Nephron (organoid): ENCODE measurements at regions not wholly inside any gene's neighbourhood (a gene's known extent, or its start where the extent isn't known, plus 50 kb on each side); places are given as distances from the start of the nearest gene placed in this dataset.

Experiments
- H3K27ac Mint-ChIP-seq, 3 experiments: 2 replicates each; pipeline ENCODE4 v1.8.0; 2020; ENCODE audit warnings: mixed read lengths in 3 of 3, mild to moderate bottlenecking in 2 of 3, moderate library complexity in 1 of 3
- H3K27me3 Mint-ChIP-seq: 2 replicates; pipeline ENCODE4 v1.8.0; 2021; ENCODE audit warnings: low read depth, mild to moderate bottlenecking, moderate library complexity, mixed read lengths
- H3K36me3 Mint-ChIP-seq: 2 replicates; pipeline ENCODE4 v1.8.0; 2020; ENCODE audit warnings: low read depth, mixed read lengths
- H3K4me1 Mint-ChIP-seq: 2 replicates; pipeline ENCODE4 v1.8.0; 2020; ENCODE audit warnings: mixed read lengths
- H3K4me3 Mint-ChIP-seq, 3 experiments: 2 replicates each; pipeline ENCODE4 v1.8.0; 2020; ENCODE audit warnings: mild to moderate bottlenecking in 3 of 3, mixed read lengths in 3 of 3, moderate library complexity in 2 of 3
- H3K9me3 Mint-ChIP-seq: 2 replicates; pipeline ENCODE4 v1.8.0; 2020; ENCODE audit warnings: mixed read lengths
- TF ChIP-seq, protein P1 (sequence below), 3 experiments: fragments of 200-600 bp; sonication (generic); IDR thresholded peaks; one replicate each; pipeline ENCODE4 v1.5.0; 2021; ENCODE audit warnings: antibody characterized with exemption in 3 of 3; ENCODE audit not compliant: unreplicated experiment in 3 of 3

DNA sequence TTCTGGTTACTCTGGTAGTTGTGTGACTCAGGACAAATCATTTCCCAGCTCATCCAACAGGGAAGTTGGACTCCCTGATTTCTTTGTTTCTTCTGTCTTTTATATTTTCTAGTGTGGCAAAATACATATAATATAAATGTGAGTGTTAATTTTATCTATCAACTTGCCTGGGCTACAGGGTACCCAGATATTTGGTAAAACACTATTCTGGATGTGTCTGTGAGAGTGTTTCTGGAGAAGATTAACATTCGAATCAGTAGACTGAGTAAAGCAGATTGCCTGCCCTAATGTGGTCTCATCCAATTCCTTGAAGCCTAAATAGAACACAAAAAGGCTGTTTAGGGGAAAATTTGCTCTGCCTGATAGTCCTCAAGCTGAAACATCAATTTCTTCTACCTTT is 91.1 kb upstream of the EPCAM start:
- no peaks in the 10 kb centered on the region for H3K9me3 Mint-ChIP-seq
- H3K4me3 Mint-ChIP-seq: no peak overlapping the region
- no peak overlapping the region for H3K27ac Mint-ChIP-seq
- H3K36me3 Mint-ChIP-seq: no peaks in the 10 kb centered on the region
- H3K27me3 Mint-ChIP-seq: peaks cover 3% of the 10 kb centered on the region
- peaks cover 14% of the 10 kb centered on the region for H3K4me1 Mint-ChIP-seq
- TF ChIP-seq, protein P1, sequence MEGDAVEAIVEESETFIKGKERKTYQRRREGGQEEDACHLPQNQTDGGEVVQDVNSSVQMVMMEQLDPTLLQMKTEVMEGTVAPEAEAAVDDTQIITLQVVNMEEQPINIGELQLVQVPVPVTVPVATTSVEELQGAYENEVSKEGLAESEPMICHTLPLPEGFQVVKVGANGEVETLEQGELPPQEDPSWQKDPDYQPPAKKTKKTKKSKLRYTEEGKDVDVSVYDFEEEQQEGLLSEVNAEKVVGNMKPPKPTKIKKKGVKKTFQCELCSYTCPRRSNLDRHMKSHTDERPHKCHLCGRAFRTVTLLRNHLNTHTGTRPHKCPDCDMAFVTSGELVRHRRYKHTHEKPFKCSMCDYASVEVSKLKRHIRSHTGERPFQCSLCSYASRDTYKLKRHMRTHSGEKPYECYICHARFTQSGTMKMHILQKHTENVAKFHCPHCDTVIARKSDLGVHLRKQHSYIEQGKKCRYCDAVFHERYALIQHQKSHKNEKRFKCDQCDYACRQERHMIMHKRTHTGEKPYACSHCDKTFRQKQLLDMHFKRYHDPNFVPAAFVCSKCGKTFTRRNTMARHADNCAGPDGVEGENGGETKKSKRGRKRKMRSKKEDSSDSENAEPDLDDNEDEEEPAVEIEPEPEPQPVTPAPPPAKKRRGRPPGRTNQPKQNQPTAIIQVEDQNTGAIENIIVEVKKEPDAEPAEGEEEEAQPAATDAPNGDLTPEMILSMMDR (IDR thresholded peaks at IDR 0.05; ENCODE audit: unreplicated experiment in 3 of 3): no peak

DNA sequence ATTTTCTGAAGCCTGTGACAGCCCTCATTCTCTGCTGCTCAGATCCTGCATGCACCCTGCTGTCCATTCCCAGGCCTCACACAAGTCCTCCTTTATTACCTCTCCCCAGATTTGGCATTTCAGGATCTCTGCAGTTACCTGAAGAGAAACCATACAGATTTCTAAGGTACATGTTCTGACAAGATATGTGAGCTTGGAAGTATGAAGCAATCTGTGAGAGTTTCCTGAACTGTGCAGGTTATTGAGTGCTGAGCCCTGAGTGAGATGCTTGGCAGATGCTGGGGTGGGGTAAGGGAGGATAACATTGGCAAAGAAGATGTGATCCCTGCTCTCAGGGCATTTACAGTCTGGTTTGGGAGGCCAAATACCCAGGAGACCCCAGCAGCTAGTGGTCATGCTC is 91.9 kb upstream of the EPCAM start:
- peaks cover 14% of the 10 kb centered on the region for H3K4me1 Mint-ChIP-seq
- H3K27me3 Mint-ChIP-seq: peaks cover 3% of the 10 kb centered on the region
- H3K9me3 Mint-ChIP-seq: no peaks in the 10 kb centered on the region
- no peaks in the 10 kb centered on the region for H3K36me3 Mint-ChIP-seq
- TF ChIP-seq, protein P1 (IDR thresholded peaks at IDR 0.05; ENCODE audit: unreplicated experiment in 3 of 3): no peak
- no peak overlapping the region for H3K4me3 Mint-ChIP-seq
- H3K27ac Mint-ChIP-seq: no peak overlapping the region

DNA sequence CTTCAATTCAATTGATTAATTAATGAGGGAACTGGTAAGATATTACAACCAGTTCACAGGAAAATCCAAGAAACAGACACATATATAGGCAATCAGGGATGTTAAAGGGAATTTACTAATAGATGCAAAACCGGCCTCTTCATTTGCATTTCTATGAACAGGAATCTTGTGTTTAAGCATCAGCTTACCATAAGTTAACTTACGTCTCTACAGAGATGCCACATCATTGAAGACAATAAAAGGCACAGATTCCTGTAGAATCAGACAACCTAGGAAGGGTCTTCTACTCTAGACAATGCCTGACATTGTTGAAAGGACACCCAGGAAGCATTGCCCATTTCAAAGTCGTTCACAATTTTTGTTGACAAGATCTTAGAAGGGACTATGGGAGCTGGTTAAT is 93.0 kb upstream of the EPCAM start:
- no peak overlapping the region for H3K27ac Mint-ChIP-seq
- H3K36me3 Mint-ChIP-seq: no peaks in the 10 kb centered on the region
- H3K4me1 Mint-ChIP-seq: peaks cover 16% of the 10 kb centered on the region

DNA sequence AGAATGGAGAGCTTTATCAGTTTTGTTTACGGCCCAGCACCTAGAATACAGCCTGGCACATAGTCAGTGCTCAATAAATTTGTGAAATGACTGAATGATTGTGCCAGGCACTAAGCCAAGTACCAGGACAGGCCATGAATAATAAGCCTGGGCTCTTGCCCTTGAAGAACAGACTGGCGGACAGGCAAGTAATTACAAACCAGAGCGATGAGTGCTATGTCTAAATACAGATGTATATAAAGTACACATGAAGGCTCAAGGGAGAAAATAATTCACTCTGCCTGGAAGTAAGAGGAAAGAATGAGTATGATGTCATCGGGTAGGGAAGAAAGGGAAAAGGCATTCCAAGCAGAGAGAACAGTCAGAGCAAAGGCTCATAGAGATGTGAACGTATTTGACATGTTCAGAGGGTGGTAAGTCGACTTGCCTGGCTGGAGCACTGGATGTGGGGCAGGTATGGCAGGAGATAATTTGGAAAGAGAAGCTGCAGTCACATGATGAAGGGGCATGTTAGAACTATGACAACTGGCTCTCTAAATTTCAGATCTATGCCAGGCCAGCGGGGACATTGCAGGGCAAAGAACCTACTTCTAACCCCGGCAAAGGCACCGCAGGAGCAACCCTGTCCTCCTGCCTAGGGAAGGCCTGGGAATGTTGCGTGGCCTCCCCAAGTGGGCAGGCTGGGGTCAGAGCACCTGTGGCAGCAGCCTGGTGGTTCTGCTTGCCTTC is 94.9 kb upstream of the EPCAM start:
- Mint-ChIP-seq H3K27ac (peak overlapping the region; percentile 59 to 70 (median 64)), H3K27me3 (no peaks in the 10 kb centered on the region), H3K36me3 (no peaks in the 10 kb centered on the region), H3K9me3 (no peaks in the 10 kb centered on the region), H3K4me1 (peaks cover 25% of the 10 kb centered on the region), H3K4me3 (peak overlapping the region in 1 of 3 experiments; percentile 3)
- TF ChIP-seq, protein P1 (IDR thresholded peaks at IDR 0.05; ENCODE audit: unreplicated experiment in 3 of 3): no peak

More for the DNA sequence above, 93.0 kb upstream of the EPCAM start:
- Mint-ChIP-seq H3K9me3 (no peaks in the 10 kb centered on the region), H3K4me3 (no peak overlapping the region), H3K27me3 (peaks cover 3% of the 10 kb centered on the region)
- TF ChIP-seq, protein P1 (IDR thresholded peaks at IDR 0.05; ENCODE audit: unreplicated experiment in 3 of 3): no peak

DNA sequence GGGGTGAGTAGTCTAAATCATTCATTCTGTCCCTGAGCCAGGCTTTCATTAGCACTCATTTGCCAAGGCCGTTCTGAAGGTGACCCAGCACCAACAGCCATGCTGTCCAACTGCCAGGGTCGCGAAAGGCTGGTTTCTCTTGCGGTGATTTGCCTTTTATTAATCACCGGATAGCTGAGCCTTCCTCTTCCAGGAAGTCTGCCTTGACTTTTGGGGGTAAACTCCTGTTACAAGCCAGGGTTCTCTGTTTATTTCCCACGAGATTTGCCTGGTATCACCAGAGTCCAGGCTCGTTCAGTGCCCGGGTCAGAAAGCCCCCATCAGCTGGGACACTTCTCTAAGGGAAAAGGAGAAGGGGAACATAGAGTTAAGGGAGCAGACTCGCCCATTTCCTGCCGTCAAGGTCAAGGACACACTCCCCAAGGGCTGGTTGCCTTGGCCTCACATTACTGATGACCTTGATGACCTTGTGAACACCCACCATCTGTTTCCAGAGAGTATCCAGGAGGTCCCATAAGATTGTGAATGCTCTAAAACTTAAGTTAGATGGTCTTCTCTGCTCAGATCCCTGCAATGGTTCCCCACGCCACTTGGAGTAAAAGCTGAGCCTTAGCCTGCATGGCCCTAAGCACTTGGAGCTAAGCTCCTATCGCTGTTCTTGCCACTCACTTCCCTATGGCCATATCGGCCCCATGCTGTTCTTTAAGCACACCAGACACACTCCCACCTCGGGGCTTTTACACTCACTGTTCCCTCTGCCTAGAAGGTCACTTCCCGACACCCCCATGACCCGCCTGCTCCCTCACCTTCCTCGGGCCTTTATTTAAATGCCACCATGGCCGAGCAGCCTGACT is 96.0 kb upstream of the EPCAM start:
- H3K27me3 Mint-ChIP-seq: peaks cover 2% of the 10 kb centered on the region
- peak overlapping the region in 2 of 3 experiments; percentile 42 to 70 for H3K27ac Mint-ChIP-seq
- TF ChIP-seq, protein P1 (IDR thresholded peaks at IDR 0.05; ENCODE audit: unreplicated experiment in 3 of 3): no peak
- no peaks in the 10 kb centered on the region for H3K36me3 Mint-ChIP-seq
- no peaks in the 10 kb centered on the region for H3K9me3 Mint-ChIP-seq
- peak overlapping the region in 1 of 3 experiments; percentile 44 for H3K4me3 Mint-ChIP-seq
- H3K4me1 Mint-ChIP-seq: peaks cover 25% of the 10 kb centered on the region
